Endothelial cell (in vitro differentiated cells): ENCODE measurements at regions not wholly inside any gene's neighbourhood (a gene's known extent, or its start where the extent isn't known, plus 50 kb on each side); places are given as distances from the start of the nearest gene placed in this dataset.

Source experiments
- DNase-seq: peaks from one replicate; pipeline ENCODE4 v3.0.0; 2021; ENCODE audit warnings: low spot score
- H3K27ac Mint-ChIP-seq: one replicate; pipeline ENCODE4 v1.8.0; 2021; ENCODE audit warnings: mixed read lengths, inconsistent platforms; ENCODE audit not compliant: unreplicated experiment
- H3K27me3 Mint-ChIP-seq: one replicate; pipeline ENCODE4 v1.8.0; 2021; ENCODE audit warnings: mild to moderate bottlenecking, moderate library complexity, mixed read lengths, inconsistent platforms; ENCODE audit not compliant: unreplicated experiment
- H3K36me3 Mint-ChIP-seq: one replicate; pipeline ENCODE4 v1.8.0; 2021; ENCODE audit warnings: mild to moderate bottlenecking, low read depth, mixed read lengths, inconsistent platforms; ENCODE audit not compliant: unreplicated experiment
- H3K4me1 Mint-ChIP-seq: one replicate; pipeline ENCODE4 v1.8.0; 2021; ENCODE audit warnings: mild to moderate bottlenecking, mixed read lengths, inconsistent platforms; ENCODE audit not compliant: unreplicated experiment
- H3K4me3 Mint-ChIP-seq: one replicate; pipeline ENCODE4 v1.8.0; 2021; ENCODE audit warnings: mild to moderate bottlenecking, mixed read lengths, inconsistent platforms; ENCODE audit not compliant: unreplicated experiment
- H3K9me3 Mint-ChIP-seq: one replicate; pipeline ENCODE4 v1.8.0; 2021; ENCODE audit warnings: mixed read lengths, inconsistent platforms; ENCODE audit not compliant: unreplicated experiment
- CTCF ChIP-seq: fragments of 200-600 bp; sonication (generic); IDR thresholded peaks from one replicate; pipeline ENCODE4 v1.5.0; 2021; ENCODE audit warnings: antibody characterized with exemption; ENCODE audit not compliant: unreplicated experiment

- Mint-ChIP-seq H3K27ac (peak overlapping the region; percentile 24), H3K27me3 (peaks cover 9% of the 10 kb centered on the region), H3K9me3 (no peaks in the 10 kb centered on the region), H3K4me3 (no peak overlapping the region), H3K4me1 (peaks cover 41% of the 10 kb centered on the region), H3K36me3 (no peaks in the 10 kb centered on the region)
- TF ChIP-seq CTCF = no peak
- DNase-seq = peak; percentile 23
Measured at GRCh38 chr14:100673085-100673806, 53.4 kb upstream of the DLK1 start.

- H3K9me3 Mint-ChIP-seq = no peaks in the 10 kb centered on the region
Measured at GRCh38 chr14:100673807-100674154, 52.9 kb upstream of the DLK1 start.

DNA sequence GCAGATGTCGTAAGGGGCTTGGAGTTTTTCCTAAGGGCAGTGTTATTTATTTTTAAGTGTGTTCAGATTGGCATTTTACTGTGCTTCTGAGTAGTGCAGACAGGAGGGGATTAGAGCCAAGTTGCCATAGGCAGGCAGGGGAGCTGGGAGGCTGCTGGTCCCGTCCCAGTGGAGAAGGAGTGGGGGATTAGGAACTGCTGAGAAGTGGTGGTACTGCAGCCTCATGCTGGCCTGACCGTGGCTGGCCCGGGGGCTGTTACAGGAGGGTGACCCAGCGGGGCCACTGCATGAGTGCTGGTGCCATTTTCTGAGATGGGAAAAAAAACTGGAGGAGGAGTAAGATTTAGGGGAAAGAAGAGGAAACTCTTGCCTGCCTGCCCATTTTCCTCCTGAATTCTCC, 52.3 kb upstream of the DLK1 start:
- Mint-ChIP-seq H3K9me3 (no peaks in the 10 kb centered on the region), H3K27me3 (peaks cover 9% of the 10 kb centered on the region), H3K4me3 (no peak overlapping the region), H3K36me3 (no peaks in the 10 kb centered on the region), H3K27ac (no peak overlapping the region), H3K4me1 (peaks cover 32% of the 10 kb centered on the region)
- DNase-seq = no peak
- TF ChIP-seq CTCF = no peak

More at GRCh38 chr14:100673807-100674154, 52.9 kb upstream of the DLK1 start:
- no peak for DNase-seq
- Mint-ChIP-seq H3K4me1 (peaks cover 39% of the 10 kb centered on the region), H3K27ac (peak overlapping the region; percentile 24), H3K4me3 (no peak overlapping the region), H3K27me3 (peaks cover 9% of the 10 kb centered on the region), H3K36me3 (no peaks in the 10 kb centered on the region)
- no peak for TF ChIP-seq CTCF

DNA sequence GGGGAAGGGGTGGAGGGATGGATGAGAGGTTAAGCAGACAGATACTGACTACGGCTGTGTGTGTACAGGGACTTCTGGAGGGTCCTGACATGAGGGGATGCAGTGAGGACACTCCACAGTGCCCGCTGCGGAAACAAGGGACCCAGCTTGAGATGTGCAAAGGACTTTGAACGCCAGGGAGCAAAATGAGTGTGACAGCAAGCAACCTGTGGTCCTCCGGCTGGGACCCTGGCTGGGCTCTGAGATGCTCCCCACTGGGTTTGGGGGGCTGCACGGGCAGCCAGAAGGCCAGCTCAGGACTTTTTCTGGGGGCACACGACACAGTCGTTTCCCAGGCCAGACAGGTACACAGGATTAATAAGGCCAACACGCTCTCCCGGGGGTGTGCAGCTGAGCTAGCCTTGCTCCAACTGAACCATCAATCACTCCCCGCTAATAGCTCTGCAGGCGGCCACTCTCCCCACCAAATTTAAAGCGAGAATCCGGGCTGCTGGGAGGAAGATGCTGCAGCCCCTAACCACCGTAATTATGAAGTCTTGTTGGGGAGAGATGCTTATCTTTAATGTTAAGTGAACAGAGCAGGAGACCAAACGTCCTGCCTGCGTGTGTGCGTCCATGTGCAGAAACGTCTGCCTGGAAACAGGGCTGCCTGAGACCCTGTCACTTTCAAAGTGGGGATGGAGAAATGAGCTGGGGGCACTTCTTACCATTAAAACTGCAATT, 51.6 kb upstream of the DLK1 start:
- Mint-ChIP-seq H3K27ac (no peak overlapping the region), H3K9me3 (no peaks in the 10 kb centered on the region), H3K4me1 (peaks cover 26% of the 10 kb centered on the region), H3K4me3 (no peak overlapping the region), H3K27me3 (peaks cover 9% of the 10 kb centered on the region), H3K36me3 (no peaks in the 10 kb centered on the region)
- no peak for DNase-seq
- no peak for TF ChIP-seq CTCF
